ENCODE measurements at regions not wholly inside any gene's neighbourhood (a gene's known extent, or its start where the extent isn't known, plus 50 kb on each side); places are given as distances from the start of the nearest gene placed in this dataset.

- TF ChIP-seq ZNF253 (CRISPR knock-in tag; IDR thresholded peaks at IDR 0.05; ENCODE audit: borderline replicate concordance) (no peak), ZFP62 (CRISPR knock-in tag; IDR thresholded peaks at IDR 0.05) (no peak)
Observed at GRCh38 chr9:2285416-2286332, 270.5 kb downstream of the SMARCA2 start (continued).

GRCh38 chr9:2286333-2286705 lies 271.2 kb downstream of the SMARCA2 start:
- H3K27me3 ChIP-seq (ENCODE audit: control insufficient read depth in 1 of 2, insufficient read depth in 2 of 2, low read length in 2 of 2), result peaks cover 0 to 5% of the 10 kb centered on the region in 2 experiments; a peak in 1 of 5 replicates
- H3K9ac ChIP-seq (ENCODE audit: insufficient read depth, low read depth, low read length), result no peak overlapping the region
- no peaks in the 10 kb centered on the region for H3K9me3 ChIP-seq (ENCODE audit: low read length)
- ChIA-PET CTCF (ENCODE audit: low intra/inter-chr PET ratio, low total read pairs) (no interaction called here), POLR2A (no interaction called here)
- no peak for DNase-seq (ENCODE audit: low spot score)
- 8% methylated on average over 1 of the region's 1 CpG for WGBS (ENCODE audit: low lambda C conversion rate)
- no peaks in the 10 kb centered on the region for H3K36me3 ChIP-seq (replicated peaks in 1 of 2; ENCODE audit: control insufficient read depth in 1 of 2, insufficient read depth in 2 of 2, low read length in 2 of 2)
- no TSS peak for BruUV-seq (replicated peaks)
- TF ChIP-seq KLF12 (CRISPR knock-in tag; IDR thresholded peaks at IDR 0.05; ENCODE audit: borderline replicate concordance) (no peak), ZSCAN12 (CRISPR knock-in tag; IDR thresholded peaks at IDR 0.05) (no peak), ZNF629 (CRISPR knock-in tag; conservative IDR thresholded peaks at IDR 0.05) (0 out of 2 replicates have a peak, but pooled peaks have one; percentile 26), ZFP36L2 (CRISPR knock-in tag; IDR thresholded peaks at IDR 0.05) (no peak), TFDP1 (CRISPR knock-in tag; IDR thresholded peaks at IDR 0.05; ENCODE audit: borderline replicate concordance) (no peak), TAF15 (IDR thresholded peaks at IDR 0.05; ENCODE audit: low read depth, low read length, poor library complexity, severe bottlenecking) (no peak), ZNF777 (CRISPR knock-in tag; IDR thresholded peaks at IDR 0.05) (no peak), HNF1B (CRISPR knock-in tag; IDR thresholded peaks at IDR 0.05) (no peak), PLRG1 (conservative IDR thresholded peaks at IDR 0.05) (no peak), ZNF33B (CRISPR knock-in tag; IDR thresholded peaks at IDR 0.05) (no peak), ZMYM3 (CRISPR knock-in tag; IDR thresholded peaks at IDR 0.05) (0 out of 2 replicates have a peak, but pooled peaks have one; percentile 8)
- H3K27ac ChIP-seq (ENCODE audit: extremely low read length, insufficient read depth, low read length), result no peak overlapping the region
- intact Hi-C loops (cut with micrococcal nuclease; ENCODE audit: unreplicated experiment), result no loop called here
- H3K4me2 ChIP-seq (ENCODE audit: low read depth, low read length), result no peak overlapping the region
- FAIRE-seq, result no peak
- peaks cover 21% of the 10 kb centered on the region for H3K4me1 ChIP-seq (ENCODE audit: insufficient read depth, low read length)
- in situ Hi-C loops (cut with HindIII; ENCODE audit: extremely low pct_ligation_motif_present, low pct_unique_long_range_greater_than_20kb), result no loop called here
- no peaks in the 10 kb centered on the region for H4K20me1 ChIP-seq (ENCODE audit: insufficient read depth, low read length)
- no peaks in the 10 kb centered on the region for H3K79me2 ChIP-seq (ENCODE audit: insufficient read depth, low read length)
- H2AFZ ChIP-seq (ENCODE audit: low read length), result no peak overlapping the region
- ATAC-seq, result peak; percentile 67
- H3K4me3 ChIP-seq (replicated peaks in 1 of 3; ENCODE audit: insufficient read depth in 1 of 3, low read depth in 2 of 3, low read length in 3 of 3), result no peak overlapping the region

All from HepG2 (cell line).